ENCODE measurements at regions not wholly inside any gene's neighbourhood (a gene's known extent, or its start where the extent isn't known, plus 50 kb on each side); places are given as distances from the start of the nearest gene placed in this dataset.
"Not testable (repeated sequence)": the region's sequence is repeated elsewhere in the genome, so short reads cannot be mapped to it uniquely, and the experiment has no call there.

- DNase-seq: no peak
Measured at GRCh38 chr7:116384936-116385635, 114.5 kb upstream of the CAV2 start.

DNA sequence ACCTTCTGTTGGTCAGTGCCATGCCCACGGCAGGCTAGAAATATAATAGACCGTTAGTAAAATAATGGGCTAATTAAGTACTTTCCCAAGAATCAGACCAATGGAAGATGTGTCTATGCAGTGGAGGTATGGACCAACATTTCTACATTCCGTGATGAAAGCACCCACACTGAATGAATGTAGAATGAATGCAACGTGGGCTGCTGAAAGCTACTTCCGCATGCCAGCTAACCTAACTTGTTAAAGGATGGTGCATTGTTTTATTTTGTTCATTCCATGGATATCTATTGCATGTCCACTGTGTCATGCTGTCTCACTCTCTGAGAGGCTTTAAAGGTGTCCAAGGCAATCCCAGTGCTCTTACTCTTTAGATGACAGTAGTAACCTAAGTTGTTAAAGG lies 112.9 kb upstream of the CAV2 start:
- no peak for DNase-seq

DNA sequence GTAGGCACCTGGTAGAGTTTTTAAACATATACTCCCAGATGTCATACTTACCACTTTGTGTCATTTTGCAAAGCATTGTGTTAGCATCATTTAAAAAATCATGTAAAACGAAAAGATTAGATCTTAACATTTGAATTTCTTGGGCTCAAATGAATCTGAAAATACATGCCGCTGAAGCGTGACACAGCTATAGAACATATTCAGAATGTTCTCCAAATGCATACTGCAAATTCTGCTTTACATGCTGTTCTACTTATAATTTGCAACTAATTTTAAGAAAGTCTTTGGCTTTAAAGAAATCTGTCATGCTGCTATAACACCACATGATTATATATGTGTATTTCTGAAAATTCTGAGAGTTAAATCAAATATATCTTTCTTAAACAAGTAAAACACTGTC lies 109.2 kb upstream of the CAV2 start:
- no peak for DNase-seq

DNA sequence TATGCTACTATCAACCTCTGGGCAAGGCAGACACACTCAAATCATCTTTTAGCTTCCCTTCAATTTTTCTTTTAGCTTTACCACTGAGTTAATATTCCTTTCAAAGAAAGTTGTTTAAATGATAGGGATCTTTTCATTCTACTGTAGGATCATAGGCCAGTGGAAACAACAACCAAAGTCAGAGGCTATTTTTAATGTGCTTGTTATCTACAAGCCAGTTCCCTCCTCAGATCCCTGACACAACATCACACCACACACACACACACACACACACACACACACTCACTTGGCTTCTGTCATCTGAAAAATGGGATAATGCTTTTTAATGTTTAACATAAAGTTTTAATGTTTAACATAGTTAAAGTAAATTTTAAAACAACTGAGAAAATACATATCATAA lies 106.7 kb upstream of the CAV2 start:
- DNase-seq: no peak

- no peak for DNase-seq
Measured at GRCh38 chr7:116393654-116394053, 105.9 kb upstream of the CAV2 start.

DNA sequence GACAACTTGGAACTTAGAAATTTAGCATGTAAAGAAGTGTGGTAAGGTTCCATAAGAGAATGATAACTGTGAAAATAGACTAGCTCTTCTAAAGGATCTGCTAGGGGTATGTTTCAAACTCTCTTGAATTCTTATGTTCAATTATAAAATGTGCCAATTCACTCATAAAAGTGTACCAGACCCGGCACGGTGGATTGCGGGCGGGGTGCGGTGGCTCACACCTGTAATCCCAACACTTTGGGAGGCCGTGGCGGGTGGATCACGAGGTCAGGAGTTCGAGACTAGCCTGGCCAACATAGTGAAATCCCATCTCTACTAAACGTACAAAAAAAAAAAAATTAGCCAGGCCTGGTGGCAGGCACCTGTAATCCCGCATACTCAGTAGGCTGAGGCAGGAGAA lies 105.4 kb upstream of the CAV2 start:
- DNase-seq: no peak

GRCh38 chr7:116395141-116395791 lies 104.3 kb upstream of the CAV2 start:
- DNase-seq: no peak

DNA sequence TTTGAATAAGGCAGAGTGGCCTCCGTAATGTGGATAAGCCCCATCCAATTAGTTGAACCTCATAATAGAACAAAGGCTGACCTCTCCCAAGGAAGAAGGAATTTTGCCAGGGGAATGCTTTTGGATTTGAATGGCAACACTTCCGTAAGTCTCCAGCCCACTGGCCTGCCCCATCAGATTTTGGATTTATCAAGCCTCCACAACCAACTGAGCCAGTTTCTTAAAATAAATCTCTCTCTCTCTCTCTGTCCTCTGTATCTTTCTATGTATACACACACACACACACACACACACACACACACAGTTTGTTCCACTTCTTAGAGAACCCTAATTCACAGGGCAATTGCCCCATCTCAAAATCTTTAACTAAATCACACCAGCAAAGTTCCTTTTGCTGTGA lies 100.9 kb upstream of the CAV2 start:
- DNase-seq: no peak

- DNase-seq: no peak
Measured at GRCh38 chr7:116399819-116400218, 99.7 kb upstream of the CAV2 start.

- no peak for DNase-seq
Measured at GRCh38 chr7:116400522-116400921, 99.0 kb upstream of the CAV2 start.

- DNase-seq: no peak
Measured at GRCh38 chr7:116401711-116402110, 97.8 kb upstream of the CAV2 start.

DNA sequence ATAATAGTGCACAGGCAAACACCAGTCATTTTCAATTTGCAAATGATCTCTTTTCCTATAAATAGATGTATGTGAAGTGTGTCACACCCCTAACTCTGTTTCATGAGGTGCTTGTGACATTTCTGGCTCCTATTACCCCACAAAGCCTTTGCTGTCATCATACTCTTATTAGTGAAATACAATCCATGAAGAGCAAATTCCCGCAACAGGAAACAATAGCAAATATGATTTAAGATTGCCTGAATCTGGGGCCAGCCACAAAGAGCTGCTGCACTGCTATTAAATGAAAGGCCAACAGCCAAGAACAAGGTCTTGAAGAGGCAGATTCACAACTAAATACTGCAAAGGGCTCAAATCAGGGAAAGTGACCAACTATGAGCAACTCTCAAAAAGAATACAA lies 96.3 kb upstream of the CAV2 start:
- DNase-seq: no peak

GRCh38 chr7:116404389-116404788 lies 95.1 kb upstream of the CAV2 start:
- DNase-seq: no peak

GRCh38 chr7:116405810-116406209 lies 93.7 kb upstream of the CAV2 start:
- no peak for DNase-seq

- no peak for DNase-seq
Measured at GRCh38 chr7:116407165-116407564, 92.4 kb upstream of the CAV2 start.

DNA sequence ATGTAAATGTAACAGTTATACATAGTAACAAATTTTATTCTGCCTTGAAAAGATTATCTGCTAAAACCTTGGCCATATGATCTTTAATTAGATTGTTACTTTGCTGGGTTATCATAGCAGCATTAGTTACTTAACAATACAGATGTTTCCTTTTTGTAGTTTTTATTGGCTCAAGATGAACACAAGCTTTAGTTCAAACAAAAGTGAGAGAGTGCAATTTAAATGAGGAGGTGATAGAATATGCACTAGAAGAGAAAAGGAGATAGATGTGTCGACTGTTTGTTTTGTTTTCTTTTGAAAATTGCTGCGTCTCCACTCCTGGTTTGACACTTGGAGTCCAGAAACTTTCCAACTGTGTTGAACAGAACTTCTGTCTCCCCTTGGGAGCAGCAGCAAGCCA lies 91.4 kb upstream of the CAV2 start:
- DNase-seq: no peak

DNA sequence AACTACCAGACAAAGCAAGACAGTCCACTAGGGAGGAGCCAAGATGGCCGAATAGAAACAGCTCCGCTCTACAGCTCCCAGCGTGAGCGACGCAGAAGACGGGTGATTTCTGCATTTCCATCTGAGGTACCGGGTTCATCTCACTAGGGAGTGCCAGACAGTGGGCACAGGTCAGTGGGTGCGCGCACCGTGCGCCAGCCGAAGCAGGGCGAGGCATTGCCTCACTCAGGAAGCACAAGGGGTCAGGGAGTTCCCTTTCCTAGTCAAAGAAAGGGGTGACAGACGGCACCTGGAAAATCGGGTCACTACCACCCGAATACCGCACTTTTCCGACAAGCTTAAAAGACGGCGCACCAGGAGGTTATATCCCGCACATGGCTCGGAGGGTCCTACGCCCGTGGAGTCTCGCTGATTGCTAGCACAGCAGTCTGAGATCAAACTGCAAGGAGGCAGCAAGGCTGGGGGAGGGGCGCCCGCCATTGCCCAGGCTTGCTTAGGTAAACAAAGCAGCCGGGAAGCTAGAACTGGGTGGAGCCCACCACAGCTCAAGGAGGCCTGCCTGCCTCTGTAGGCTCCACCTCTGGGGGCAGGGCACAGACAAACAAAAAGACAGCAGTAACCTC lies 90.6 kb upstream of the CAV2 start:
- not testable (repeated sequence) for DNase-seq

DNA sequence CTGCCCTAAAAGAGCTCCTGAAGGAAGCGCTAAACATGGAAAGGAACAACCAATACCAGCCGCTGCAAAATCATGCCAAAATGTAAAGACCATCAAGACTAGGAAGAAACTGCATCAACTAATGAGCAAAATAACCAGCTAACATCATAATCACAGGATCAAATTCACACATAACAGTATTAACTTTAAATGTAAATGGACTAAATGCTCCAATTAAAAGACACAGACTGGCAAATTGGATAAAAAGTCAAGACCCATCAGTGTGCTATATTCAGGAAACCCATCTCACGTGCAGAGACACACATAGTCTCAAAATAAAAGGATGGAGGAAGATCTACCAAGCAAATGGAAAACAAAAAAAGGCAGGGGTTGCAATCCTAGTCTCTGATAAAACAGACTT lies 88.8 kb upstream of the CAV2 start:
- not testable (repeated sequence) for DNase-seq

GRCh38 chr7:116417593-116418345 lies 81.8 kb upstream of the CAV2 start:
- no peak for DNase-seq

DNA sequence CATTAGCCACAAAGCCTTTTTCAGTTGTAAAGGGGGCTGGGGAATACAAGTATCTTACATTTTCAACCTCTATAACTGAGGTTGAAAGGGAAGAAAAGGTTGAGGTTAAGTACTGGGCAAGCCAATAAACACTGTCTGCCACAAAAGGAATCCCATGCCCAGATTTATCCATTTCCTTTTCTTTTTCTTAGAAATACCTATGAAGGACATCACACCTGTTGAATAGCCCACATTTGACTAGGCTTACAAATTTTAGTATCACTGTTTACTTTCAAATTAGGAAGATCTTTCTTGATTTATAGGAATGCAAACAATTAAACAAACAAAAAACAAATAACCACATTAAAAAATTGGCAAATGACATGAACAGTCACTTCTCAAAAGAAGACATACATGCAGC lies 81.0 kb upstream of the CAV2 start:
- no peak for DNase-seq

DNA sequence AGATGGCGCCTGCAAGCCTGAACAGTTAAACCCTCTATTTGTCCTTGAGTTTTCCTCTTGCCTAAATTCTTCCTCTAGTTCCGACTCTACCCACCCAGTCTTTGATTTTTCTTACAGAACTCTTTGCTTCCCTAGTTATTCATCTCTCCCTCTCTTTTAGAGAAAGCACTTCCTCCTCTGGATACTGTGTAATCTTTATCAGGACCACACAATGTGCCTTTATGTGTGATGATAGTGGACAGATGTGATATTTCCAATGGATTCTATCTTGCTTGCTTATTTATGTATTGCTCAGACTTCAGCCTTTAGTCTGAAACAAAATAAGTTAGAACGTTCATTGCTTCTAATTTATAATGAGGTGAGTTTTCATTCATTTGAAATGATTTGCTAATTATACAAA lies 79.5 kb upstream of the CAV2 start:
- DNase-seq: no peak

GRCh38 chr7:116421298-116421697 lies 78.2 kb upstream of the CAV2 start:
- no peak for DNase-seq

DNA sequence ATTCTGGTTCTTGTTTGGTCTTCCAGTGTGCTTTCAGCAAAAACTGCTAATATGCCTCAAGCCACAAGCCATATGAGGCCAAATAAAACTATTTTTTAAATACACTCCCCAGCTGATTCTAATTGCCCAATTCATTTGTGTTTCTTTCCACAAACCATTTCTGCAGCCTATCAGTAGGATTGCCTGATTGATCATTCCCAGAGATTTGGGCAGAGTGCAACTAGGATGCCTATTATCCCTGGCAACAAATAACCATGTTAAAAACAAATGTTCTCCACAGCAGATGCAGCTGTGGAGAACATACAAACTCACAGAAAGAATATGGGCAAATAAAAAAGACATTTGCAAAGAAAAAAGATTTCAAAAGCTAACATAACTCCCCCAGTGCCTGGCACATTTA lies 76.9 kb upstream of the CAV2 start:
- no peak for DNase-seq

DNA sequence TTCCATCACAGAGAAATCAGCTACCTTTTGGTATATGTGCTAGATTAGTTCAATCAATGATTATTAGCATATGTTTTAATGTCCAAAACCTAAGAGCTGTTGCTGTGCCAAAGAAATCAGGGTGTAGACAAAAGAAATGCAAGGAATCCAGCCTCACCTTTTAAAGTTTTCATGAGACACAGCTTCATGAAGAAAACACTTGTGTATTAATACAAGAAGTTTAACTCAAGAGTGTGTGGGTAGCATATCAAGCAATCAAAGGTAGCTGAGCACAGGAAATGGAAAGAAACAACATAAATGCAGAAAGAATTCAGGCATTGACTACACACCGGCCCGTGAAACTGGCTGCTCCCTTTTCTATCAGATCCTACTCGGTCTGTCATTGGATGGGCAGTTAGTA lies 76.0 kb upstream of the CAV2 start:
- DNase-seq: no peak
